GM18499 (cell line): ENCODE measurements at regions not wholly inside any gene's neighbourhood (a gene's known extent, or its start where the extent isn't known, plus 50 kb on each side); places are given as distances from the start of the nearest gene placed in this dataset.
"Not testable (repeated sequence)": the region's sequence is repeated elsewhere in the genome, so short reads cannot be mapped to it uniquely, and the experiment has no call there.

Experiments
- ATAC-seq: cut with Tn5 transposase; IDR thresholded peaks from one replicate; pipeline ENCODE4 v1.9.1; 2021; ENCODE audit warnings: moderate number of reproducible peaks; ENCODE audit not compliant: insufficient read depth, unreplicated experiment

GRCh38 chr10:37733822-37734221, 123.6 kb downstream of the ZNF248 start:
- ATAC-seq, result peak; percentile 60

DNA sequence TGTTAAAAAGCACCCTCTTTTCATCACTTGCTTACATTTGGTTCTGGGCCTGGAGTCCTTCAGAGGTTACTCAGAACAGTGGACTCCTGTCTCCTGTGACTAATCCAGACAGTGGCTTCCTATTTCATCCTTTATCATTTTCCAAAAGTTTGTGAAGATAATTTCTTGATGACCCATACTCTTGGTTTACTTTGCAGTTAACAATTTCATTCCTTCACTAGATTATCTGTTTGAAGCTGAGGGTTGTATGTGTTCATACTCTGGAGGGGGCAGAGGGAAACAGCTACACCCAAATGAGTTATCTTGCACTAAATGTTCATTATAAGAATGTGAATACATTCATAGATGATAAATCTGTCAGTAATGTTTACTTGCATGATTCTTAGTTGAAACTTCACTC, 124.7 kb downstream of the ZNF248 start:
- ATAC-seq, result no peak

- ATAC-seq, result no peak
Observed at GRCh38 chr10:37728830-37729229, 128.6 kb downstream of the ZNF248 start.

DNA sequence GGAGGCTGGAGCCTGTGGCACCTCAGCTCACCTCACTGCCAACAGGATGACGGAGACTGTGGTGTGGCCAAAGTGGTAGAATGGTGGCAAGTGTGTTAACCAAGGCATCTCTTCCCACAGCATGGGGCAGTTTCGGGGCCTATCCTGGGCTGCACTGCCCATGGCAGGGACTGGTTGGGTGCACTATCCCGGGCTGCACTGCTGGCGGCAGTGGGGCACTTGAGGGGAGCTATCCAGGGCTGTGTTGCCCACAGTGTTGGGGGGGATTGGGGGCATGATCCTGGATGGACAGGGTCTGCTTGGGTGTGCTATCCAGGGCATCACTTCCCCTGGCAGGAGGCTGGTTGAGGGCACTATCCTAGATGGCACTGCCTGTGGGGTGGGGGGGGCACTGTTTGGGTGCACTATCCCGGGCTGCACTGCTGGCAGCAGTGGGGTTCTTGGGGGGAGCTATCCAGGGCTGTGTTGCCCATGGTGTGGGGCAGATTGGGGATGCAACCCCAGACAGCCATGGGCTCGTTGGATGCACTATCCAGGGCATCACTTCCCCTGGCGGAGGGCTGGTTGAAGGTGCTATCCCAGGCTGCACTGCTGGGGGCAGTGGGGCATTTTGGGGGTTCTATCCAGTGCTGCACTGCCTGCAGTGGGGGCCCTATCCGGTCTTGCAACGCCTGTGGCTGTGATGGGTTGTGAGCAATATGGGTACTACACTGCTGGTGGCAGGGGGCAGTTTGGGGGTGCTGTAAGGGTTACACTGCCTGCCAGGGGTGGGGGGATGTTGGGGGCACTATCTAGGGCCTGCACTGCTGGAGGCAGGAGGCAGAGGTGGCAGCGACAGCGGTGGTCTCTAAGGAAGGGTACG, 129.7 kb downstream of the ZNF248 start:
- ATAC-seq, result no peak

- ATAC-seq, result no peak
Observed at GRCh38 chr10:37721100-37721499, 136.3 kb downstream of the ZNF248 start.

- not testable (repeated sequence) for ATAC-seq
Observed at GRCh38 chr10:37718060-37718459, 139.3 kb downstream of the ZNF248 start.

GRCh38 chr10:37713642-37714041, 143.8 kb downstream of the ZNF248 start:
- no peak for ATAC-seq

DNA sequence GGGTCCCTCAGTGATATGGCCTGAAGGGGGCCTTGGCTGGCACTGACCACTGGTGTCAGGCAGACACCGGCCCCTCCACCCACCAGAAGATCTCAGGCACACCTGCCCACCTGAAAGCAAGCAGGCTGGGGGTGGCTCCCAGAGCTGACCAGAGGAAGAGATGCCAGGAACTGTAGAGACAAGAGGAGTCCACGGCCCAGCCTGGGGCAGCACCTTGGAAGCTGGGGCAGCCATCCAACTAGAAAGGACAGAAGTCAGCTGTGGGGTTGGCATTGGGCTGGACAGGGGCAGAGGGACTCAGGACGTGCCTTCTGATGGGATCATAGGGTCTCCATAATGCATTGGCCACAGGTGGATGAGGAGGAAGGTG, 144.3 kb downstream of the ZNF248 start:
- ATAC-seq, result no peak

GRCh38 chr10:37712489-37713131, 144.8 kb downstream of the ZNF248 start:
- ATAC-seq, result no peak

DNA sequence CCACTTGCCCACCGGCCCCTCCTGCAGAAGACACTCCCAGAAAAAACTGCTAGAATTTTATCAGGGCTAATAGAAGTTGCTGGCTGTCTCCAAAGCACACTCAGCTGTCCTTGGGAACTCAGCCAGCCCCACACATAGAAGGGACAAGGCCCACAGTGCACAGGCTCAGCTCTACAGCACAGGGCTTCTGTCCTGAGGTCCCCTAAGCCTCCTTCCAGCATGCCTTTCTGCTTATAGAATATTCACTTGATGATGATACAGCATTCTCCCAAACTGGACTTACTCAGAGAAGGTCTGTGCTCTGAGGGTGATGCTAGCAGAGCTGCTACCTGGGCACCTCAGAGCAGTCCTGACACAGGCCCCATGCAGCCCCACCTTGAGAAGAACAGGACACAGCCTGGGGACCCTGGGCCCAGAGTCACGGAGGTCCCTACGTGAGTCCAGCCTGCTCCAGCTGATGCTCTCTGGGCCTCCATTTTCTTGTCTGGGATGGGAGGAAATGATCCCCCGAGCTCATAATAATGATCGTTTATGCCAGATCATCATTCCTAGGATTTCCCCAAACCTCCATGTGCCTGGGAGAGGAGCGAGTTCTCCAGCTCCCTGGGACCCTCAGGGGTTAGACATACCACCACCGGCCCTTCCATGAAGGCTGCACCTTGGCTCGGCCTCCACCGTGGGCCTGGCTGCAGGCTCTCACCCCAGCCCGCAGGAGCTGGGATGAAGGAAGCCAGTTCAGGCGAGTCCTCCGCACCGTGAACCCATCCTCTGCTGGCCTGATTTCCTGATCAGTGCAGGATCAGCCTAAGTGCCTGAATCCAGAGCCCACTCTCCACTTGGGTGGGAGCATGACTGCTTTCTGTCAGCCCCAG, 145.6 kb downstream of the ZNF248 start:
- ATAC-seq, result no peak

- no peak for ATAC-seq
Observed at GRCh38 chr10:37710831-37711616, 146.4 kb downstream of the ZNF248 start.

DNA sequence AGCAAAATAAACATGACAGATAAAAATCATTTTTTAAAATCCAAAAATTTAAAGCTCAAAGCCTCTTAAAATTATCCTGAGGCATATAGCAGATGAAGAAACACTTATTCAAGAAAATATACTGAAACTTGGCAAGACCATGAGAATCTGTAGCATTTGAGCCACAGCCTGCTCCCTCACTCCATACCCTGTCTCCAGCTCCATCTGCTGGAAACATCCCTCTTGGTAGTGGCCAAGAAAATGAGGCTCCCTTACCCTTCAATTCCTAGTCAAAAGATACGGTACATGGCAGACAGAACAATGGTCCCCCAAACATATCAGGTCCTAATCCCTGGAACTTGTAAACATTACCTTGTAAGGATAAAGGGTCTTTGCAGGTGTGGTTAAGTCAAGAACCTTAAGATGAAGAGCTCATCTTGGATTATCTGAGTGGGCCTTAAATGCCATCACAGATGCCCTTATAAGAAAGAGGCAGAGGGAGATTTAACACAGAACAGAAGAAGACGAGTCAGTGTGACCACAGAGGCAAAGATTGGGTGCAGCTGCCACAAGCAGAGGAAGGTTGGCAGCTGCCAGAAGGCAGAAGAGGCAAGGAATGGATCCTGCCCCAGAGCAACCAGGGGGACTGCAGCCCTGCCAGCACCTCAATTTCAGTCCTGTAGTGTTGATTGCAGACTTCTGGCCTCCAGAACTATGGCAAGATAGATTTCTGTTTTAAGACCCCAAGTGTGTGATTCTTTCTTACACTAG, 149.4 kb downstream of the ZNF248 start:
- ATAC-seq, result no peak

- no peak for ATAC-seq
Observed at GRCh38 chr10:37704566-37704965, 152.8 kb downstream of the ZNF248 start.

- no peak for ATAC-seq
Observed at GRCh38 chr10:37703833-37704382, 153.5 kb downstream of the ZNF248 start.

DNA sequence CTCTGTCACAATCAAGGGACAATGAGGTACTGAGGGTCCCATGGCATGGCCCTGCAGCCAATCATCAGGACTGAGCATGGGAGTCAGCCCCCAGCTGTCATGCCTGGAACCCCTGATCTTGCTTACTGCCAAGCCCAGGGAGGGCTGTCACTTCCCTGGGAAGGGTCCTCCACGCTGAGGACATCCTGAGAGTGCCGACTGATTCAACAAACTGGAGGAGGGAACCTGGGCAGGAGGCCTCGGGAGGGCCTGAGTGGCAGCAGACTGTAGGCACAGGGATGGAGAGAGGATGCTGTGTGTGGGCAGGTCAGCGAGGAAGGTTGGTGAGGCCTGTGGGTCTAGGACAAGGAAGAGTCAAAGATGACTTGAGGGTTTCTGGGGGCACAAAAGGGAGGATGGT, 154.3 kb downstream of the ZNF248 start:
- no peak for ATAC-seq

DNA sequence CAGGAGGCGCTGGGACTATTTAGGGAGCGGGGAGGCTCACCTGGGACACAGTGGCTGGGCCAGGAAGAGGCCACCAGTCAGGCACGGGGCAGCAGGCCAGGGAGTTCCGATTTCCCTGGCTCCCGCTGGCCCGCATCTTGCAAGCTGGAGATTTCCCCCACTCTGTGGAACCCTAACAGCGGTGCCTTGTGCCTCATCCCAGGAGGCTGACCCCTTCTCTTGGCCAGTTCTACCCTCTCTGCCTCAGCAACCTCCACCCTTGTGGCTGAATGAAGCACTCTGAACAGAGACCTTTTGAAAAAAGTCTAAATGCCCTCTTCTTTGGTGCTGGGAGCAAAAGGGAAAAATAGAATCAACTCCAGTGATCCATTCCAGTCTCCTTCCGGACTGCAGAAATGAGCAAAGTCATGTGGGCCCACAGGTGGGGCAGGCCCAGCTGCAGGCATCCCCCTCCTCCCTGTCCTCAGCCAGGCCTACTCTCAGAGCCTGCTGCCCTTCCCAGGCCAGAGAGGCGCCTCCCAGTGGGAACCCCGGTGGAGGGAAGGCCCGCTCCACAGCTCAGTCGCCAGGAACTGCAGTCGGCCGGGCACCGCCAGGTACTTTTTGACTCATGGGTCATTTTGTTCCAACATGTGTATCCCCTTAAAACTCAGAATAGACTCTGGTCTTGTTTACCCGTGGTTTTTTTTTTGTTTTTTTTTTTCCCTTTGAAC, 155.5 kb downstream of the ZNF248 start:
- no peak for ATAC-seq

- ATAC-seq, result no peak
Observed at GRCh38 chr10:37700886-37701780, 156.3 kb downstream of the ZNF248 start.

- ATAC-seq, result no peak
Observed at GRCh38 chr10:37687581-37687980, 169.8 kb downstream of the ZNF248 start.
